Epithelial cell of esophagus (primary cell): ENCODE measurements at regions not wholly inside any gene's neighbourhood (a gene's known extent, or its start where the extent isn't known, plus 50 kb on each side); places are given as distances from the start of the nearest gene placed in this dataset.

Experiments
- DNase-seq: peaks from one replicate; pipeline ENCODE4 v3.0.0; 2010; ENCODE audit warnings: low read depth
- H3K4me3 ChIP-seq: 2 replicates; pipeline ENCODE4 v1.5.1; 2011; ENCODE audit warnings: mild to moderate bottlenecking, low read length, control low read depth
- TF ChIP-seq, protein P1 (sequence below): IDR thresholded peaks from 2 replicates; pipeline ENCODE4 v1.5.1; 2011; ENCODE audit warnings: low read depth, mild to moderate bottlenecking, low read length, control low read depth, inconsistent platforms; ENCODE audit not compliant: insufficient read depth; ENCODE audit errors: missing control alignments

DNA sequence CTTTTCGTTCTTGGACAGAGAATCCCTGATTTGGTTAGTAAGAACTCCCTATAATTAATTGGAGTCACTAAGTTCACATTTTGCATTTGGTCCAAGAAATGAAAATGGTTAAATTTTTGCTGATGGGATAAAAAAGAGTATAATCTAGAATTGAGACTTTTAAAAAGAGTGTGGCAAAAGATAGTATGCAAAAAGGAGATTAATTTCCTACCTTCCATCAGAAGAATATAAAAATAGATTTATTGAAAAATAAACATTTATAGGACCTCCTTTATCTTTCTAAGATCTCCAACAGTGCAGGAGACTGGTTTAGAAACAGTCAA lies 105.5 kb upstream of the EEF1E1 start:
- TF ChIP-seq, protein P1, sequence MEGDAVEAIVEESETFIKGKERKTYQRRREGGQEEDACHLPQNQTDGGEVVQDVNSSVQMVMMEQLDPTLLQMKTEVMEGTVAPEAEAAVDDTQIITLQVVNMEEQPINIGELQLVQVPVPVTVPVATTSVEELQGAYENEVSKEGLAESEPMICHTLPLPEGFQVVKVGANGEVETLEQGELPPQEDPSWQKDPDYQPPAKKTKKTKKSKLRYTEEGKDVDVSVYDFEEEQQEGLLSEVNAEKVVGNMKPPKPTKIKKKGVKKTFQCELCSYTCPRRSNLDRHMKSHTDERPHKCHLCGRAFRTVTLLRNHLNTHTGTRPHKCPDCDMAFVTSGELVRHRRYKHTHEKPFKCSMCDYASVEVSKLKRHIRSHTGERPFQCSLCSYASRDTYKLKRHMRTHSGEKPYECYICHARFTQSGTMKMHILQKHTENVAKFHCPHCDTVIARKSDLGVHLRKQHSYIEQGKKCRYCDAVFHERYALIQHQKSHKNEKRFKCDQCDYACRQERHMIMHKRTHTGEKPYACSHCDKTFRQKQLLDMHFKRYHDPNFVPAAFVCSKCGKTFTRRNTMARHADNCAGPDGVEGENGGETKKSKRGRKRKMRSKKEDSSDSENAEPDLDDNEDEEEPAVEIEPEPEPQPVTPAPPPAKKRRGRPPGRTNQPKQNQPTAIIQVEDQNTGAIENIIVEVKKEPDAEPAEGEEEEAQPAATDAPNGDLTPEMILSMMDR, result no peak
- no peak overlapping the region for H3K4me3 ChIP-seq
- DNase-seq, result no peak

DNA sequence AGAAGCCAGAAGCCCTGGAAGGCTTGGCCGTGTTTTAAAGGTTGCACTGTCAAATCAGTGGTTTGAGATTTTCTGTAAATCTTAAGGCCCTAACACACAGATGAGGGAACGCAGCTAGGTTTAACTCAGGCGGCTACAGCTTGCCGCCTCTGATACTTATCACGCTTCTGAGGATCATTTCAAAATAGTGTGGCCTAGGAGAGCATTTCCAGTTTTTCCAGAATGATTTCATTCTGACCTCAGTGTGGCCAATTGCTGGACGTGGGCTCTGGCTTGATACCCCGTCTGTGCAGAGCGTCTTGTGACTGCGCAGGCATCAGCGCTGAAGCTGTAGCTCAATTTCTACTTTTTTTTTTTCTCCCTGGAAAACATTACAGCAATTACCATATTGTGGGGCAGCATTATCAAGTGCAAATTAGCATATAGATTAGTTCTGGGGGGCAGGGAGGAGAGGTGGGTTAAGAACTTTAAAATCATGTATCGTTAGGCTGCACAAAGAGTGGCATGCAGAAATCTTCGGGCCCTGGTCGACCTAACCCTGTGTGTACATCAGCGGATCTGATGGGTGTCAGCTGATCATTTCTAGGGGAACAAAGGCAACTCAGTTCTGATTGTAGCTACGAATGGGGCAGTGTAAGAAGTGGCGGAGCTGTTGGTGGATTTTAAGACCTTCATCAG lies 105.0 kb upstream of the EEF1E1 start:
- TF ChIP-seq, protein P1, result no peak
- H3K4me3 ChIP-seq, result no peak overlapping the region
- DNase-seq, result no peak

DNA sequence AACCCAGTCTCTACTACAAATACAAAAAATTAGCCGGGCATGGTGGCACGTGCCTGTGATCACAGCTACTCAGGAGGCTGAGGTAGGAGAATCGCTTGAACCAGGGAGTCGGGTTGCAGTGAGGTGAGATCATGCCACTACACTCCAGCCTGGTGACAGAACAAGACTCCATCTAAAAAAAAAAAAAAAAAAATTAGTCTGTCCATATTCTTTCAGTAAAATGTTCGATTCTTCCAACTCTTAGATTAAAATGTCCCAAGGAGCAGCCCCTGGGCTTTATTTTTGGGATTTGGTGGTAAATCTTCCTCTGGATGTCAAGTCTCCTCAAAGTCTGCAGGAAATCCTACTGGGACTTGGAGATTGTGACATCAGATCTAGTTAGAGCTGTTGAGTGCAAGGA lies 101.0 kb upstream of the EEF1E1 start:
- no peak overlapping the region for H3K4me3 ChIP-seq
- DNase-seq, result peak; percentile 23
- TF ChIP-seq, protein P1, result no peak

DNA sequence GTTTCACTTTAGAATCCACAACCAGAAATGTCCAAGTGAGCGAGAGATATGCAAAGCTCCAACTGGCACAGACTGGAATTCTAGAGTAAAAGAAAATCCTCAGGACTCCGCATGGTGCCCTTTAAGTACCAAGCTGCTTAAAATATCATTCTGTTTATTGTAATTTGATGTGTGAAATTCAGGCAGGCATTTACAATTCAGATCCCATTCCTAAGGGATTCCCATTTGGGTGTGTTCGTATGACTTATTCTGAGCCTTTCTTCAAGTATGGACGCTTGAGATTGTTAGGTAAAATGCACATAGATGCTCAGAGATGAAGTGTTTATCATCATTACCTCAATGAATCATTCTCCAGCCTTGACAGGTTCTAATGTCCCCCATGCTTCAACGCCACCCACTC lies 99.3 kb upstream of the EEF1E1 start:
- TF ChIP-seq, protein P1, result no peak
- no peak for DNase-seq
- H3K4me3 ChIP-seq, result no peak overlapping the region

DNA sequence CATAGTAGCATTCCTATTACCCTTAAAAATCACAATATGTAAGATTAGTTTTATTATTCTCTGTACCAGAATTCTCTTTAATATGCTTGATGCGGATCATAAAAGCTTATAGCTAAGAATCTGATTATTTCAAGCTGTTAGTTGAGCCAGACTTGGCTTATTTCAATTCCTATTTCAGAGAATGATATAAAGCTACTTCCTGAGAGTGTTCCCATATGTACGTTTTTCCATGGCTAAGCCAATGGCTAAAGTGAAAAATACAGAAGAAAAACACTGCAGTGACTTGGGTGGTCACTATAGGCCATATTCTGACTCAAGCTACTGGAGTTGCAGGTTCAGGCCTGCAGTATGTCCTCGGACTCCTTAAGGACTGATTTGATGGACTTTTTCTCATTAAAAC lies 97.9 kb upstream of the EEF1E1 start:
- H3K4me3 ChIP-seq, result no peak overlapping the region
- TF ChIP-seq, protein P1, result no peak
- DNase-seq, result no peak

DNA sequence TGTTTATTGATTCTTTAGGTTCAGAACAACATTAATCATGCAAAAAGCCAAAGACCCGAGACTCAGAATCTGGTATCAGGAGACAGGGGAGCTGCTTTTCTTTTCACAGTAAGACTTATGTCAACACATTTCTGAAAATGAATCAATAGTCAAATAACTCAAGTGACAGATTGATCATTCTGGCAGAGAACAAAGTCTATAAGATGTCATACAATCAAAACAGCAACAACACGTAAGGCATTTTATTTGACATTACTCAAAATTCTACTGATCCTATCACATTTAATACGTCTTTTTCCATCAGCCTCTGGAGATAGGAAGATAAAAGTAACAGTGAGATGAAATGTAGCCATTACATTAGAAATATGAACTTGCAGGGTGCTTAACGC lies 93.4 kb upstream of the EEF1E1 start:
- TF ChIP-seq, protein P1, result no peak
- no peak overlapping the region for H3K4me3 ChIP-seq
- no peak for DNase-seq

DNA sequence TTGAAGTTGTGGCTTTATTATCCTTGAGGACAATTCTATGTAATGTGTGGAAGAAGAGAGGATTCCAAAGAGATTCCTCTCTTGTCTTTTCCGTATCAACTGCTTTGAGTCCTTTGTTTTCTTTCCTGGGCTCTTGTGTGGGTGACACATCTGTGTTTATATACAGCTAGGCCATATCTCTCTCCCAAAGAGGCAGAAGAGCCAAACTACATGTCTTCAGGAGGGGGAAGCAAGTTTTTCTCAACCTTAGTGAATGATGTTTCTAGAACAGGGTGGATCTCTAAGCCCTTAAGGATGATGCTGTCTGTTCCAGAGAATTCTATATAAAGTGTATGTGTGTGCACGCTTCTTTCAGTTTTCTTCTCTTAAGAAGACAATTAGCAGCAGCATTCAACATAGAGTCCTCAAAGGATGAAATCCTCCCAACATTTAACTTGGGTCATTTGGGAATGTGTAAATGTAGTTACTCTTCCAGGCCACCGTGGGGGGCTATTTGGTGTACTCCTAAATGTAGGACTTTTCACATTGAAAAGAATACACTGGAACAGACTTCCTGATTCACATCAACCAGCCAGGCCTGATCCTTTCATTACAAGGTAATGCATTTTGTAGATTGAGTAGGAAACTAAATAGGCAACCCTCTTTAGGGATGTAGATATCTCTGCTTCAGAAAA lies 92.8 kb upstream of the EEF1E1 start:
- no peak overlapping the region for H3K4me3 ChIP-seq
- DNase-seq, result no peak
- TF ChIP-seq, protein P1, result peak; percentile 12
